Kidney epithelial cell (primary cell): ENCODE measurements at regions not wholly inside any gene's neighbourhood (a gene's known extent, or its start where the extent isn't known, plus 50 kb on each side); places are given as distances from the start of the nearest gene placed in this dataset.

Experiments
- DNase-seq: peaks from one replicate; pipeline ENCODE4 v3.0.0-alpha.2; 2010; ENCODE audit warnings: low read depth
- H3K27me3 ChIP-seq: 2 replicates; pipeline ENCODE4 v1.6.0; 2011; ENCODE audit warnings: low read length; ENCODE audit not compliant: control insufficient read depth, insufficient read depth
- H3K36me3 ChIP-seq: 2 replicates; pipeline ENCODE4 v1.5.1; 2011; ENCODE audit warnings: low read length; ENCODE audit not compliant: control insufficient read depth, insufficient read depth
- H3K4me3 ChIP-seq: 2 replicates; pipeline ENCODE4 v1.5.1; 2011; ENCODE audit warnings: low read depth, mild to moderate bottlenecking, control low read depth, low read length
- TF ChIP-seq, protein P1 (sequence below): IDR thresholded peaks from 2 replicates; pipeline ENCODE4 v1.5.1; 2011; ENCODE audit warnings: mild to moderate bottlenecking, moderate library complexity, low read length, control low read depth, inconsistent platforms; ENCODE audit not compliant: insufficient read depth, poor library complexity, severe bottlenecking

DNA sequence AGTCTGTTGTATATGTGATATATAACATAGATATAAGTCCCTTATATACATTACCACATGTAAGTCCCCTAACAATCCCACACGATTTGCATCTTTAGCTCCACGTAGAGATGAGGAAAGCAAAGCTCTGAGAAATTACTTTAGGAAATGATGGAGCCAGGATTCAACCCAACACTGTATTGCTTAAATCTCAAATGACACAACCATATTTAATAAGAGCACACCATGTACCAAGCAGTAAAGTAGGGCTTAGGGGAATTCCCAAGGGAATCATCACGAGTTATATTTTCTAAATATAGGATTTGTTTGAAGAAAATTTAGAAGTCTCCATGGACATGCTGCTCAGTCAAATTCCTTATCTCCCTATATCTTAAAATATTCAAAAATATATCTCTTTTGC, 61.3 kb upstream of the POMP start:
- TF ChIP-seq, protein P1, sequence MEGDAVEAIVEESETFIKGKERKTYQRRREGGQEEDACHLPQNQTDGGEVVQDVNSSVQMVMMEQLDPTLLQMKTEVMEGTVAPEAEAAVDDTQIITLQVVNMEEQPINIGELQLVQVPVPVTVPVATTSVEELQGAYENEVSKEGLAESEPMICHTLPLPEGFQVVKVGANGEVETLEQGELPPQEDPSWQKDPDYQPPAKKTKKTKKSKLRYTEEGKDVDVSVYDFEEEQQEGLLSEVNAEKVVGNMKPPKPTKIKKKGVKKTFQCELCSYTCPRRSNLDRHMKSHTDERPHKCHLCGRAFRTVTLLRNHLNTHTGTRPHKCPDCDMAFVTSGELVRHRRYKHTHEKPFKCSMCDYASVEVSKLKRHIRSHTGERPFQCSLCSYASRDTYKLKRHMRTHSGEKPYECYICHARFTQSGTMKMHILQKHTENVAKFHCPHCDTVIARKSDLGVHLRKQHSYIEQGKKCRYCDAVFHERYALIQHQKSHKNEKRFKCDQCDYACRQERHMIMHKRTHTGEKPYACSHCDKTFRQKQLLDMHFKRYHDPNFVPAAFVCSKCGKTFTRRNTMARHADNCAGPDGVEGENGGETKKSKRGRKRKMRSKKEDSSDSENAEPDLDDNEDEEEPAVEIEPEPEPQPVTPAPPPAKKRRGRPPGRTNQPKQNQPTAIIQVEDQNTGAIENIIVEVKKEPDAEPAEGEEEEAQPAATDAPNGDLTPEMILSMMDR = no peak
- DNase-seq = no peak
- Histone ChIP-seq H3K36me3 (no peaks in the 10 kb centered on the region), H3K27me3 (no peaks in the 10 kb centered on the region), H3K4me3 (no peak overlapping the region)

DNA sequence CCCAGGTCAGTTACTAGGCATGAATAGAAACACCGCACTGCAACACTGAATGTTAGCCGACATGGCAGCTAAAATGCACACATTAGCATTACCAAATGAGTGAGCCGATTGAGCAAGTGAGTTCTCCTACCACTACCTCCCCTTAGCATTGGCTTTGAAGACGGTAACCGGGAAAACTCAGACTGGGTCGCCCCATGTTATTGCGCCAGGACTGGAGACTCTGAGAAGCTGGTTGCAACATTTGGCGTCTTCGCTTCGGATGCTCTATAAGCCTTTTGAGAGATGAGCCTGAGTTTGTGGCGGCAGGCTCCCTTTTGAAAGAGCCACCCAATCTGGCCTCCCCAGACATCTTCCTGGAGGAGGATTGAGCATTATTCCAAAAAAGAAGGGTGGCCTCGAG, 68.5 kb upstream of the POMP start:
- H3K36me3 ChIP-seq = no peaks in the 10 kb centered on the region
- H3K27me3 ChIP-seq = no peaks in the 10 kb centered on the region
- no peak overlapping the region for H3K4me3 ChIP-seq
- TF ChIP-seq, protein P1 = no peak
- no peak for DNase-seq

DNA sequence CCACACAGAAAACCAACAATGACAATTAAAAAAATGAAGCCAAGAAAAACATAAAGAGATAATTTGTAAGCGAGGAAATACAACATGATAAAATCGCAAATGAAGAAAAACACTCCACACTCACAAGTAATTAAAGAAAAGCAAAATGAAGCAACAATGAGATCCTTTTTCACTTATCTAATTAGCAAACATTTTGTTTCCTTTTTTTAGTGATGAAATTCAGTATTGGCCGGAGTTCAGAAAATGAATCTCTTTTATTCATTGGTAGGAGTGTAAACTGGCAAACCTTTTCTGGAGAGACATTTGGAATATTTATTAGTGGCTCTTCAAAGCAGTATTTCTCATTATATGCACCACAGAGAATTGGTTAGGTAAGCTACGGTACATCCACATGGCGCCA, 70.6 kb upstream of the POMP start:
- TF ChIP-seq, protein P1 = no peak
- Histone ChIP-seq H3K36me3 (no peaks in the 10 kb centered on the region), H3K4me3 (no peak overlapping the region), H3K27me3 (no peaks in the 10 kb centered on the region)
- no peak for DNase-seq

DNA sequence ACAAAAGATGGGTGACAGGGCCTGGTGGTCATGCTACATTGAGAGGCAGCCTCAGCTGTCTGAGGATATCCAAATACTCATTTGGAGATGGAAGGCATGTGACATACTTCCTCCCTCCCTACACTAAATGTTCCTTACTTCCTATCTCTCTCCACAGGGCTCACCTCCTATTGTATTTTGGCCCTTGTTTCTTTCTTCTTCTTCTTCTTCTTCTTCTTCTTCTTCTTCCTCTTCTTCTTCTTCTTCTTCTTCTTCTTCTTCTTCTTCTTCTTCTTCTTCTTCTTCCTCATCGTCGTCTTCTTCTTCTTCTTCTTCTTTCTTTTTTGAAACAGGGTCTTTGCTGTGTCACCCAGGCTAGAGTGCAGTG, 71.8 kb upstream of the POMP start:
- H3K4me3 ChIP-seq = no peak overlapping the region
- no peaks in the 10 kb centered on the region for H3K27me3 ChIP-seq
- TF ChIP-seq, protein P1 = no peak
- no peak for DNase-seq
- H3K36me3 ChIP-seq = no peaks in the 10 kb centered on the region

DNA sequence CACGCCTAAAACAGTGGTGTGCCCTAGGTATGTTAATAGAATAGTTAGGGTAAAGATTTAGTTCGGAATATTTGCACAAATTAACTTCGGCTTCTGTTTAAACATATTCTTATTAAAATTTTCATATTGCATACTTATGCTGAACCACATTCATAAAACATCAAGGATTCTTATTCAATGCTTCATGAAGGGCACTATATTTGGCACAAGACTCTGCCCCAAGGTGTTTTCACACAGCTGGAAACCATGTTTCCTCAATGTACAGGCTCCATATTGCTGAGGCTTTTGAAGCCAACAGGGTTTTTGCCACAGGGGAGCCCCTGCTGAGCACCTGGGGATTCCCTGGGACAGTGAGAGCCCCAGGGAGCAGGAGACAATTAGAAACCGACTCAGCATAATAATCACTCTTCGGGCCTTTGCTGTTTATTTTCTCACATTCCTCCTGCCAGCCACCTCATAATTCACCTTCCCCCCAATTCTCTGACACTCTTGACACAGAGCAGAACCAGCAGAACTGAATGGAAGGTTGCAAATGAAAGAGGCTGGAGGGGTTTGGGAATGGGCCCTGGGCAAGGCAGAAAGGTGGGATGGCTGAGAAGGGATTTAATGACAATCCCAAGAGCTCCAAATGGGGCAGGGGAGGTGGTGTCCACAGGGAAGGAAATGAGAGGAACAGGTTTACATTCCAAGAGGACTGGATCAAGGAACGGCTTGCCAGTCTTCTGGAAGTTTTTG, 72.3 kb upstream of the POMP start:
- TF ChIP-seq, protein P1 = no peak
- Histone ChIP-seq H3K36me3 (no peaks in the 10 kb centered on the region), H3K4me3 (no peak overlapping the region), H3K27me3 (no peaks in the 10 kb centered on the region)
- DNase-seq = no peak

DNA sequence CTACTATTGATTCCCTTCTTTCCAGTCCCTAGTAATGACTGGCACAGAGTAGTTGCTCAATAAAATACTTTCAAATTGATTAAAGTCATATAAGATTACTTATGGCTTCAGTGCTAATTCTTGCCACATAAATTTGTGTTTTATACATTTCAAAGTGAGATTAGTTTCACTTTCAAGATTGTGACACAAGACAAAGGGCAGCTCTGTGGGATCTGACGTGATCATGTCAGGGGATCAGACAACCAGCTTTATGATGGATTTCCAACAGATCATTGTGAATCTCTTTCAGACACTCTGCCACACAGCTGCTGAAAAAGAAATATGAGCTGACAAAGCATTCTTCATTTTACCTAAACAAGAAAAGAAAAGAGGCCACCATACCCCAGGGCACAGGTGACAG, 73.4 kb upstream of the POMP start:
- Histone ChIP-seq H3K27me3 (no peaks in the 10 kb centered on the region), H3K4me3 (no peak overlapping the region), H3K36me3 (no peaks in the 10 kb centered on the region)
- no peak for DNase-seq
- TF ChIP-seq, protein P1 = no peak
